CD4-positive, CD25-positive, alpha-beta regulatory T cell (primary cell): ENCODE measurements at regions not wholly inside any gene's neighbourhood (a gene's known extent, or its start where the extent isn't known, plus 50 kb on each side); places are given as distances from the start of the nearest gene placed in this dataset.
"Not testable (repeated sequence)": the region's sequence is repeated elsewhere in the genome, so short reads cannot be mapped to it uniquely, and the experiment has no call there.

Experiments
- ATAC-seq, 2 donors: fragments of 150-1000 bp; cut with Tn5 transposase; one replicate each; pipeline ENCODE4 v1.10.0; 2021; ENCODE audit warnings: low read depth in 2 of 2, moderate number of reproducible peaks in 2 of 2, moderate library complexity in 1 of 2
- DNase-seq, 3 donors: peaks; one replicate each; pipeline versions ENCODE4 v3.0.0 to v3.0.0-alpha.2; 2012 to 2022; ENCODE audit warnings: mixed read lengths in 1 of 3
- H3K27ac ChIP-seq: one replicate; pipeline ENCODE4 v1.7.0; 2013; ENCODE audit warnings: mild to moderate bottlenecking, low read length; ENCODE audit not compliant: insufficient read depth, poor library complexity, severe bottlenecking
- H3K27me3 ChIP-seq: one replicate; pipeline ENCODE4 v1.7.0; 2013; ENCODE audit warnings: low read length; ENCODE audit not compliant: control insufficient read depth, insufficient read depth
- H3K36me3 ChIP-seq: one replicate; pipeline ENCODE4 v1.7.0; 2013; ENCODE audit warnings: mild to moderate bottlenecking, low read length, moderate library complexity; ENCODE audit not compliant: control insufficient read depth, insufficient read depth
- H3K4me1 ChIP-seq: 2 replicates; pipeline ENCODE4 v1.7.0; 2013; ENCODE audit warnings: mild to moderate bottlenecking, low read length; ENCODE audit not compliant: insufficient read depth, control insufficient read depth, poor library complexity, severe bottlenecking
- H3K4me3 ChIP-seq: one replicate; pipeline ENCODE4 v1.7.0; 2013; ENCODE audit warnings: low read depth, mild to moderate bottlenecking, low read length, moderate library complexity
- H3K9me3 ChIP-seq, 2 experiments: 1 replicate in 1 of 2; 2 replicates in 1 of 2; pipeline ENCODE4 v1.7.0; 2013; ENCODE audit warnings: low read length in 2 of 2, mild to moderate bottlenecking in 1 of 2, moderate library complexity in 1 of 2; ENCODE audit not compliant: control insufficient read depth in 2 of 2
- H3K27ac Mint-ChIP-seq, 3 donors: one replicate each; pipeline ENCODE4 v1.8.0; 2020 to 2022; ENCODE audit warnings: mild to moderate bottlenecking in 3 of 3, mixed read lengths in 3 of 3, moderate library complexity in 2 of 3
- H3K27me3 Mint-ChIP-seq: one replicate; pipeline ENCODE4 v1.8.0; 2022; ENCODE audit warnings: mild to moderate bottlenecking, mixed read lengths
- H3K36me3 Mint-ChIP-seq: one replicate; pipeline ENCODE4 v1.8.0; 2020; ENCODE audit warnings: mixed read lengths
- H3K4me1 Mint-ChIP-seq, 4 donors: one replicate each; pipeline ENCODE4 v1.8.0; 2020 to 2022; ENCODE audit warnings: mixed read lengths in 4 of 4, mild to moderate bottlenecking in 1 of 4
- H3K4me3 Mint-ChIP-seq, 4 donors: one replicate each; pipeline ENCODE4 v1.8.0; 2020 to 2022; ENCODE audit warnings: mild to moderate bottlenecking in 4 of 4, mixed read lengths in 4 of 4, moderate library complexity in 3 of 4
- H3K9me3 Mint-ChIP-seq, 7 donors: one replicate each; pipeline ENCODE4 v1.8.0; 2020 to 2022; ENCODE audit warnings: mixed read lengths in 7 of 7, mild to moderate bottlenecking in 3 of 7, moderate library complexity in 2 of 7

- Mint-ChIP-seq H3K27ac (peak overlapping the region in 1 of 3 donors; percentile 2), H3K36me3 (no peaks in the 10 kb centered on the region), H3K27me3 (peaks cover 4% of the 10 kb centered on the region), H3K9me3 (peaks cover 0 to 3% (median 0%) of the 10 kb centered on the region in 7 donors), H3K4me3 (no peak overlapping the region), H3K4me1 (no peaks in the 10 kb centered on the region)
- Histone ChIP-seq H3K36me3 (no peaks in the 10 kb centered on the region), H3K4me1 (no peaks in the 10 kb centered on the region), H3K27me3 (no peaks in the 10 kb centered on the region), H3K4me3 (no peak overlapping the region), H3K9me3 (no peaks in the 10 kb centered on the region), H3K27ac (no peak overlapping the region)
- ATAC-seq: no peak
- DNase-seq: no peak
Measured at GRCh38 chr2:12921321-12921720, 204.6 kb downstream of the TRIB2 start.

- Histone ChIP-seq H3K27me3 (no peaks in the 10 kb centered on the region), H3K4me1 (no peaks in the 10 kb centered on the region), H3K4me3 (no peak overlapping the region), H3K36me3 (no peaks in the 10 kb centered on the region), H3K9me3 (no peaks in the 10 kb centered on the region), H3K27ac (no peak overlapping the region)
- DNase-seq (no peak), ATAC-seq (no peak)
- no peak overlapping the region for H3K27ac Mint-ChIP-seq
- H3K9me3 Mint-ChIP-seq: no peaks in the 10 kb centered on the region
- peaks cover 4% of the 10 kb centered on the region for H3K27me3 Mint-ChIP-seq
- peaks cover 6 to 13% (median 11%) of the 10 kb centered on the region in 4 donors for H3K4me1 Mint-ChIP-seq
- no peaks in the 10 kb centered on the region for H3K36me3 Mint-ChIP-seq
- no peak overlapping the region for H3K4me3 Mint-ChIP-seq
Measured at GRCh38 chr2:12923907-12924610, 207.3 kb downstream of the TRIB2 start.

- not testable (repeated sequence) for H3K27ac Mint-ChIP-seq, H3K4me1 ChIP-seq, H3K4me3 ChIP-seq, H3K9me3 Mint-ChIP-seq, H3K36me3 ChIP-seq, ATAC-seq, H3K36me3 Mint-ChIP-seq, H3K27me3 Mint-ChIP-seq, H3K9me3 ChIP-seq, H3K27me3 ChIP-seq, DNase-seq, H3K4me3 Mint-ChIP-seq, H3K27ac ChIP-seq
- H3K4me1 Mint-ChIP-seq: peaks cover 12 to 25% (median 19%) of the 10 kb centered on the region in 4 donors
Measured at GRCh38 chr2:12926641-12927040, 209.9 kb downstream of the TRIB2 start.

- DNase-seq (no peak), ATAC-seq (no peak)
- Mint-ChIP-seq H3K9me3 (no peaks in the 10 kb centered on the region), H3K27me3 (peaks cover 5% of the 10 kb centered on the region), H3K4me1 (peaks cover 12 to 25% (median 21%) of the 10 kb centered on the region in 4 donors), H3K4me3 (no peak overlapping the region), H3K27ac (no peak overlapping the region), H3K36me3 (no peaks in the 10 kb centered on the region)
- Histone ChIP-seq H3K9me3 (no peaks in the 10 kb centered on the region), H3K4me1 (no peaks in the 10 kb centered on the region), H3K27me3 (no peaks in the 10 kb centered on the region), H3K36me3 (no peaks in the 10 kb centered on the region), H3K27ac (no peak overlapping the region), H3K4me3 (no peak overlapping the region)
Measured at GRCh38 chr2:12928197-12928774, 211.6 kb downstream of the TRIB2 start.

GRCh38 chr2:12928775-12929401, 212.2 kb downstream of the TRIB2 start:
- Mint-ChIP-seq H3K4me1 (peaks cover 12 to 25% (median 21%) of the 10 kb centered on the region in 4 donors), H3K27me3 (peaks cover 5% of the 10 kb centered on the region), H3K27ac (no peak overlapping the region), H3K9me3 (no peaks in the 10 kb centered on the region), H3K4me3 (no peak overlapping the region), H3K36me3 (no peaks in the 10 kb centered on the region)
- DNase-seq (no peak), ATAC-seq (no peak)
- Histone ChIP-seq H3K9me3 (no peaks in the 10 kb centered on the region), H3K36me3 (no peaks in the 10 kb centered on the region), H3K4me1 (no peaks in the 10 kb centered on the region), H3K27ac (no peak overlapping the region), H3K27me3 (no peaks in the 10 kb centered on the region), H3K4me3 (no peak overlapping the region)

- Histone ChIP-seq H3K4me3 (no peak overlapping the region), H3K4me1 (no peaks in the 10 kb centered on the region), H3K27ac (no peak overlapping the region), H3K27me3 (peaks cover 4% of the 10 kb centered on the region), H3K36me3 (no peaks in the 10 kb centered on the region), H3K9me3 (no peaks in the 10 kb centered on the region)
- Mint-ChIP-seq H3K36me3 (no peaks in the 10 kb centered on the region), H3K27me3 (peaks cover 5% of the 10 kb centered on the region), H3K4me3 (no peak overlapping the region), H3K9me3 (no peaks in the 10 kb centered on the region), H3K27ac (peak overlapping the region in 2 of 3 donors; percentile 7 to 33), H3K4me1 (peaks cover 12 to 25% (median 21%) of the 10 kb centered on the region in 4 donors)
- DNase-seq: no peak
- ATAC-seq: no peak
Measured at GRCh38 chr2:12929758-12930157, 213.0 kb downstream of the TRIB2 start.

GRCh38 chr2:12930391-12930790, 213.7 kb downstream of the TRIB2 start:
- DNase-seq: no peak
- ATAC-seq: no peak

More at GRCh38 chr2:12930391-12930790, 213.7 kb downstream of the TRIB2 start:
- Histone ChIP-seq H3K9me3 (no peaks in the 10 kb centered on the region), H3K4me3 (no peak overlapping the region), H3K27ac (no peak overlapping the region), H3K36me3 (no peaks in the 10 kb centered on the region), H3K27me3 (peaks cover 4% of the 10 kb centered on the region), H3K4me1 (no peaks in the 10 kb centered on the region)
- Mint-ChIP-seq H3K4me1 (peaks cover 12 to 25% (median 21%) of the 10 kb centered on the region in 4 donors), H3K36me3 (no peaks in the 10 kb centered on the region), H3K9me3 (no peaks in the 10 kb centered on the region), H3K4me3 (no peak overlapping the region), H3K27ac (no peak overlapping the region), H3K27me3 (peaks cover 5% of the 10 kb centered on the region)
